MM.1S (cell line): ENCODE measurements at regions not wholly inside any gene's neighbourhood (a gene's known extent, or its start where the extent isn't known, plus 50 kb on each side); places are given as distances from the start of the nearest gene placed in this dataset.
"Not testable (repeated sequence)": the region's sequence is repeated elsewhere in the genome, so short reads cannot be mapped to it uniquely, and the experiment has no call there.

ENCODE experiments used
- DNase-seq: peaks from one replicate; pipeline ENCODE4 v3.0.0-alpha.2; 2015
- H2AFZ ChIP-seq: fragments of 300-600 bp; sonication (generic); 2 replicates; pipeline ENCODE4 v1.6.0; 2016; ENCODE audit warnings: antibody characterized with exemption, low read length
- H3F3A ChIP-seq: fragments of 300-600 bp; sonication (generic); 2 replicates; pipeline ENCODE4 v1.6.1; 2016; ENCODE audit warnings: mild to moderate bottlenecking, antibody characterized with exemption, low read length, moderate library complexity, mixed read lengths; ENCODE audit not compliant: insufficient read depth
- H3K27ac ChIP-seq: fragments of 300-600 bp; sonication (generic); 2 replicates; pipeline ENCODE4 v1.5.1; 2016; ENCODE audit warnings: mild to moderate bottlenecking, low read length
- H3K27me3 ChIP-seq: fragments of 300-600 bp; sonication (generic); replicated peaks from 2 replicates; pipeline ENCODE4 v1.6.0; 2016; ENCODE audit warnings: low read length; ENCODE audit not compliant: insufficient read depth
- H3K36me3 ChIP-seq: fragments of 300-600 bp; sonication (generic); replicated peaks from 2 replicates; pipeline ENCODE4 v1.6.1; 2016; ENCODE audit warnings: mild to moderate bottlenecking, low read length, mixed read lengths; ENCODE audit not compliant: insufficient read depth
- H3K4me1 ChIP-seq: fragments of 300-600 bp; sonication (generic); 2 replicates; pipeline ENCODE4 v1.6.1; 2016; ENCODE audit warnings: low read length, mixed read lengths
- H3K4me2 ChIP-seq: fragments of 300-600 bp; sonication (generic); 2 replicates; pipeline ENCODE4 v1.6.0; 2016; ENCODE audit warnings: low read depth, low read length
- H3K4me3 ChIP-seq: fragments of 300-600 bp; sonication (generic); 2 replicates; pipeline ENCODE4 v1.5.1; 2016; ENCODE audit warnings: low read length, mixed read lengths
- H3K79me2 ChIP-seq: fragments of 300-600 bp; sonication (generic); 2 replicates; pipeline ENCODE4 v1.6.1; 2016; ENCODE audit warnings: mixed run types, low read length, mixed read lengths
- H3K9ac ChIP-seq: fragments of 300-600 bp; sonication (generic); 2 replicates; pipeline ENCODE4 v1.6.1; 2016; ENCODE audit warnings: low read length, mixed read lengths
- H3K9me2 ChIP-seq: fragments of 300-600 bp; sonication (generic); replicated peaks from 2 replicates; pipeline ENCODE4 v1.6.1; 2016; ENCODE audit warnings: mild to moderate bottlenecking, low read length, mixed read lengths; ENCODE audit not compliant: insufficient read depth
- H3K9me3 ChIP-seq: fragments of 300-600 bp; sonication (generic); replicated peaks from 2 replicates; pipeline ENCODE4 v1.6.1; 2016; ENCODE audit warnings: mild to moderate bottlenecking, low read length, mixed read lengths; ENCODE audit not compliant: insufficient read depth
- H4K20me1 ChIP-seq: fragments of 300-600 bp; sonication (generic); 2 replicates; pipeline ENCODE4 v1.6.1; 2016; ENCODE audit warnings: mild to moderate bottlenecking, low read length, moderate library complexity, mixed read lengths; ENCODE audit not compliant: insufficient read depth
- CTCF ChIP-seq: fragments of 300-600 bp; sonication (generic); IDR thresholded peaks from 2 replicates; pipeline ENCODE4 v1.5.1; 2016; ENCODE audit warnings: antibody characterized with exemption, low read length, mixed read lengths
- EZH2 ChIP-seq: fragments of 300-600 bp; sonication (generic); optimal IDR thresholded peaks from 2 replicates; pipeline ENCODE3; 2017; ENCODE audit warnings: low read depth, mild to moderate bottlenecking, antibody characterized with exemption, low read length, mixed read lengths
- EZH2phosphoT487 ChIP-seq: fragments of 300-600 bp; sonication (generic); IDR thresholded peaks from 2 replicates; pipeline ENCODE4 v1.6.1; 2018; ENCODE audit warnings: antibody characterized with exemption, low read length

GRCh38 chr12:131333621-131334440, 377.1 kb upstream of the SFSWAP start:
- H3K27me3 ChIP-seq = no peaks in the 10 kb centered on the region
- H3F3A ChIP-seq = no peaks in the 10 kb centered on the region
- H3K9me3 ChIP-seq = no peaks in the 10 kb centered on the region
- H3K36me3 ChIP-seq = no peaks in the 10 kb centered on the region
- no peak for DNase-seq
- no peak overlapping the region for H2AFZ ChIP-seq
- H3K9me2 ChIP-seq = no peaks in the 10 kb centered on the region
- no peaks in the 10 kb centered on the region for H4K20me1 ChIP-seq
- H3K79me2 ChIP-seq = no peaks in the 10 kb centered on the region
- H3K9ac ChIP-seq = no peak overlapping the region
- H3K4me1 ChIP-seq = no peaks in the 10 kb centered on the region
- TF ChIP-seq CTCF (no peak), EZH2phosphoT487 (no peak), EZH2 (no peak)
- H3K4me3 ChIP-seq = no peak overlapping the region
- H3K27ac ChIP-seq = no peak overlapping the region
- H3K4me2 ChIP-seq = no peak overlapping the region

DNA sequence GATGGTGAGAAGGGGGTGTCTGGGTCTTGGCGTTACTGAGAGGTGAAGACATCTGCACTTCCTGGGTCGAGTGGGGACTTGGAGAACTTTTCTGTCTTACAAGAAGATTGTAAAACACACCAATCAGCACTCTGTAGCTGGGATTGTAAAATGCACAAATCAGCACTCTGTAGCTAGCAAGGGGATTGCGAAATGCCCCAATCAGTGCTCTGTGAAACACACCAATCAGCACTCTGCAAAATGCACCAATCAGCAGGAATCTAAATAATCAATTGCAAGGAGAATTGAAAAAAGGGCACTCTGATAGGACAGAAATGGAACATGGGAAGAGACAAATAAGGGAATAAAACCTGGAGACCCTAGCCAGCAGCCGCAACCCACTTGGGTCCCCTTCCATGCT, 376.1 kb upstream of the SFSWAP start:
- no peak overlapping the region for H3K27ac ChIP-seq
- TF ChIP-seq EZH2 = no peak
- TF ChIP-seq CTCF = no peak
- no peak for TF ChIP-seq EZH2phosphoT487
- no peaks in the 10 kb centered on the region for H3K9me3 ChIP-seq
- H3F3A ChIP-seq = no peaks in the 10 kb centered on the region
- no peaks in the 10 kb centered on the region for H3K79me2 ChIP-seq
- H3K36me3 ChIP-seq = no peaks in the 10 kb centered on the region
- H4K20me1 ChIP-seq = no peaks in the 10 kb centered on the region
- H2AFZ ChIP-seq = no peak overlapping the region
- no peaks in the 10 kb centered on the region for H3K9me2 ChIP-seq
- no peak overlapping the region for H3K4me3 ChIP-seq
- no peak overlapping the region for H3K4me2 ChIP-seq
- H3K9ac ChIP-seq = no peak overlapping the region
- no peaks in the 10 kb centered on the region for H3K27me3 ChIP-seq
- no peaks in the 10 kb centered on the region for H3K4me1 ChIP-seq
- DNase-seq = no peak

DNA sequence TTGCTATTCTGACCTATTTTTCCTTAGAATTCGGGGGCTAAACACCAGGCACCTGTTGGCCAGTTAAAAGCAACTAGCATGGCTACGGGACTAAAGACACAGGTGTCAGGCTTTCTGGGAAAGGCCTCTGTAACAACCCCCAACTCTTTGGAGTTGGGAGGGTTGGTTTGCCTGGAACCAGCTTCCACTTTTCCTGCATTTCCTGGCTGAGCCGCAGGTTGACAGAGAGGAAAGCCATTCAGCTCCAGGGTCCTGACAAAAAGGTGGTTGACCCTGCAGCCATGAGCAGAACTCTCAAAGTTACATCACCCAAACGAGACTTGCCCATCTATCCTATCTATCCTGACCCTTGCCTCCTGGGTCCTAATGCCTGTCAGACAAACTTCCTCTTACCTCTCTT, 375.4 kb upstream of the SFSWAP start:
- H3F3A ChIP-seq = no peaks in the 10 kb centered on the region
- no peak overlapping the region for H3K4me3 ChIP-seq
- H3K27ac ChIP-seq = no peak overlapping the region
- H3K27me3 ChIP-seq = no peaks in the 10 kb centered on the region
- no peaks in the 10 kb centered on the region for H4K20me1 ChIP-seq
- H3K9me3 ChIP-seq = no peaks in the 10 kb centered on the region
- no peak overlapping the region for H2AFZ ChIP-seq
- H3K4me1 ChIP-seq = no peaks in the 10 kb centered on the region
- H3K9ac ChIP-seq = no peak overlapping the region
- no peaks in the 10 kb centered on the region for H3K9me2 ChIP-seq
- DNase-seq = no peak
- no peak overlapping the region for H3K4me2 ChIP-seq
- TF ChIP-seq CTCF (no peak), EZH2 (no peak), EZH2phosphoT487 (no peak)
- no peaks in the 10 kb centered on the region for H3K36me3 ChIP-seq
- H3K79me2 ChIP-seq = no peaks in the 10 kb centered on the region

- H3K4me1 ChIP-seq, H3K4me3 ChIP-seq, H3K4me2 ChIP-seq, H3K9me2 ChIP-seq, H3K79me2 ChIP-seq, H3K9ac ChIP-seq, H3F3A ChIP-seq, H3K36me3 ChIP-seq, DNase-seq, H3K27ac ChIP-seq, H2AFZ ChIP-seq, H3K27me3 ChIP-seq, H3K9me3 ChIP-seq, H4K20me1 ChIP-seq: not testable (repeated sequence)
These were observed 373.0 kb upstream of the SFSWAP start for GRCh38 chr12:131337861-131338260.
